GM12891 (cell line): ENCODE measurements at regions not wholly inside any gene's neighbourhood (a gene's known extent, or its start where the extent isn't known, plus 50 kb on each side); places are given as distances from the start of the nearest gene placed in this dataset.

Source experiments
- PAX5 ChIP-seq: IDR thresholded peaks from 2 replicates; pipeline ENCODE4 v1.6.1; 2011; ENCODE audit warnings: low read length, moderate library complexity, mild to moderate bottlenecking; ENCODE audit not compliant: insufficient read depth, severe bottlenecking
- POLR2A ChIP-seq: IDR thresholded peaks from 2 replicates; pipeline ENCODE4 v1.6.1; 2011; ENCODE audit warnings: low read depth, low read length, control low read depth
- POLR2AphosphoS5 ChIP-seq: IDR thresholded peaks from 2 replicates; pipeline ENCODE4 v1.6.1; 2011; ENCODE audit warnings: low read depth, low read length, control low read depth
- SPI1 ChIP-seq: IDR thresholded peaks from 2 replicates; pipeline ENCODE4 v1.6.1; 2011; ENCODE audit warnings: low read depth, low read length, control low read depth
- TAF1 ChIP-seq: IDR thresholded peaks from 2 replicates; pipeline ENCODE4 v1.6.1; 2011; ENCODE audit warnings: low read depth, low read length, control low read depth

DNA sequence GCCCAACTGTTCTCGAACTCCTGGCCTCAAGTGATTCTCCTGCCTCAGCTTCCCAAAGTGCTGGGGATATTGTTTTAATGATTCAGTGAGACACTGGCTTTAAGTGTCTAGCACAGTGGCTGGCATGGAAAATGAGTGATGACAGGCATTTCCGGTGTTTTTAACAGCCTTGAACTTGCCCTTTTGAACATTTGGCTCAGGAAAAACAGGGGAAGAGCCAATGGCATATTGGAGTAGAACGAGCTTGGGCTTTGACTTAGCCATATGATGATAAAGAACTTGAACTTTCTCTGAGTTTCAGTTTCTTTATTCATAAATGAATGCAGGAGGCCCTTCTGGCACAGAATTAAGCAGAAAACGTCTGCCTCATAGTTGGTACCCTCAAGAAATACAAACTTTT, 145.0 kb upstream of the HS3ST4 start:
- no peak for TF ChIP-seq POLR2AphosphoS5
- TF ChIP-seq POLR2A = no peak
- TF ChIP-seq TAF1 = no peak
- no peak for TF ChIP-seq SPI1
- TF ChIP-seq PAX5 = no peak
